ENCODE measurements at regions not wholly inside any gene's neighbourhood (a gene's known extent, or its start where the extent isn't known, plus 50 kb on each side); places are given as distances from the start of the nearest gene placed in this dataset.

GRCh38 chr2:134152045-134153010 lies 101.5 kb upstream of the MGAT5 start (continued):
- no peak for TF ChIP-seq ETS1 (IDR thresholded peaks at IDR 0.05)
- TF ChIP-seq ZNF462 (CRISPR knock-in tag; IDR thresholded peaks at IDR 0.05): no peak

GRCh38 chr2:134153294-134153880 lies 100.5 kb upstream of the MGAT5 start:
- H3K79me2 ChIP-seq (replicated peaks; ENCODE audit: insufficient read depth): peaks cover 60% of the 10 kb centered on the region
- H3K4me2 ChIP-seq: no peak overlapping the region
- TF ChIP-seq CREB1 (CRISPR knock-in tag; IDR thresholded peaks at IDR 0.05; ENCODE audit: low read depth): no peak
- TF ChIP-seq ETS1 (IDR thresholded peaks at IDR 0.05): no peak
- no peak for TF ChIP-seq STAT1 (IDR thresholded peaks at IDR 0.05; ENCODE audit: unreplicated experiment)
- TF ChIP-seq ZNF331 (CRISPR knock-in tag; IDR thresholded peaks at IDR 0.05; ENCODE audit: low read depth): no peak
- TF ChIP-seq NANOG (IDR thresholded peaks at IDR 0.05; ENCODE audit: borderline replicate concordance): no peak
- no peak for TF ChIP-seq EZH2phosphoT487 (IDR thresholded peaks at IDR 0.05; ENCODE audit: unreplicated experiment)
- no peak for TF ChIP-seq CTCF (conservative IDR thresholded peaks at IDR 0.05; ENCODE audit: low read depth in 2 of 2)
- TF ChIP-seq EZH2 (IDR thresholded peaks at IDR 0.05; ENCODE audit: low read depth, unreplicated experiment): no peak
- TF ChIP-seq POLR2AphosphoS5 (IDR thresholded peaks at IDR 0.05; ENCODE audit: low read depth): no peak

More at GRCh38 chr2:134153294-134153880, 100.5 kb upstream of the MGAT5 start:
- DNase-seq (ENCODE audit: low spot score) (no peak), ATAC-seq (no peak)
- H3K4me3 ChIP-seq: no peak overlapping the region
- Mint-ChIP-seq H3K4me3 (no peak overlapping the region), H3K4me1 (peaks cover 33% of the 10 kb centered on the region), H3K9me3 (peaks cover 4% of the 10 kb centered on the region; the same call in 1 of the 3 replicates), H3K36me3 (ENCODE audit: low read depth) (peaks cover 29% of the 10 kb centered on the region), H3K27ac (no peak overlapping the region), H3K27me3 (ENCODE audit: insufficient read depth, low read depth, poor library complexity) (peaks cover 2% of the 10 kb centered on the region)
- no peak overlapping the region for H3K27ac ChIP-seq (ENCODE audit: low read depth)
- H2AFZ ChIP-seq: no peak overlapping the region
- no peaks in the 10 kb centered on the region for H3F3A ChIP-seq (replicated peaks; ENCODE audit: low read depth)
- no peaks in the 10 kb centered on the region; the same call in 1 of the 2 replicates for H4K20me1 ChIP-seq (replicated peaks; ENCODE audit: insufficient read depth)
- no peaks in the 10 kb centered on the region for H3K36me3 ChIP-seq (ENCODE audit: insufficient read depth)
- no peaks in the 10 kb centered on the region for H3K27me3 ChIP-seq (ENCODE audit: insufficient read depth)
- H3K9me2 ChIP-seq (ENCODE audit: insufficient read depth): no peaks in the 10 kb centered on the region
- peaks cover 2% of the 10 kb centered on the region; the same call in 1 of the 2 replicates for H3K4me1 ChIP-seq (ENCODE audit: insufficient read depth)

Measured in GM23338 (cell line).